ENCODE measurements at regions not wholly inside any gene's neighbourhood (a gene's known extent, or its start where the extent isn't known, plus 50 kb on each side); places are given as distances from the start of the nearest gene placed in this dataset.

DNA sequence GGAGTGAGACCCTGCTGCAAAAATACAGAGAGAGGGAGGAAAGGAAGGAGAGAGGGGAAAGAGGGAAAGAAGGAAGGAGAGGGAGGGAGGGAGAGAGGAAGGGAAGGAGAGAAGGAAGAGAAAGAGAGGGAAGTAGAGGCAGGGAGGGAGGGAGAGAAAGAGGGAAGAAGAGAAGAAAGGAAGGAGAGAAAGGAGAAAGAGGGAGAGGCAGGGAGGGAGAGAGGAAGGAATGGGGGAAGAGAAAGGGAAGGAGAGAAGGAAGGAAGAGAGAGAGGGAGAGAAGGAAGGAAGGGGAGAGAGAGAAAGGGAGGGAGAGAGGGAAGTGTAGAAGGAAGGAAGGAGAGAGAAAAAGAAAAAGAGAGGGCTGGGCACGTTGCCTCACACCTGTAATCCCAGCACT is 121.7 kb downstream of the TMEM130 start:
- no peak for DNase-seq (ENCODE audit: low read depth, low spot score)
- in situ Hi-C loops (cut with HindIII; ENCODE audit: low sequenced_read_pairs) = no loop called here
- H3K4me3 ChIP-seq (ENCODE audit: low read depth, low read length) = no peak overlapping the region
- TF ChIP-seq CTCF (IDR thresholded peaks at IDR 0.05; ENCODE audit: low read depth, low read length) = no peak

DNA sequence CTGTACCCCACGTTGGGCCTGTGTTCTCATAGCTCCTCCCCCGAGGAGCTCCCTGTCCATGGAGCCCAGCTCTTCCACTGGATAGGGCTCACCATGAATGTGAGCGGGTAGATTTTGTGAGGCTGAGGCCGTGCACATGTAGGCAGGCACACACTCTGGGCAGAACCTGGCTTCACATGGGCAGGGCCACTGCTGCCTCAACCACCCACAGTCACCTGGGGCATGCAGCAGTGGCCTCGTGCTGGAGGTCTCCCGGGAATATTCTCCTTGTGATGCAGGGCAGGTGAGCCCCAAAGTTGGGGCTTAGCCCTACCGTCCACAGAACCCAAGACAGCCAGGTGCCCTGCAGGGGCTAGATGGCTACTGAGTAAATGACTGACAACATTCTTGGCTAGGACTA is 116.6 kb downstream of the TMEM130 start:
- no peak overlapping the region for H3K4me3 ChIP-seq (ENCODE audit: low read depth, low read length)
- no peak for DNase-seq (ENCODE audit: low read depth, low spot score)
- in situ Hi-C loops (cut with HindIII; ENCODE audit: low sequenced_read_pairs) = no loop called here
- no peak for TF ChIP-seq CTCF (IDR thresholded peaks at IDR 0.05; ENCODE audit: low read depth, low read length)

DNA sequence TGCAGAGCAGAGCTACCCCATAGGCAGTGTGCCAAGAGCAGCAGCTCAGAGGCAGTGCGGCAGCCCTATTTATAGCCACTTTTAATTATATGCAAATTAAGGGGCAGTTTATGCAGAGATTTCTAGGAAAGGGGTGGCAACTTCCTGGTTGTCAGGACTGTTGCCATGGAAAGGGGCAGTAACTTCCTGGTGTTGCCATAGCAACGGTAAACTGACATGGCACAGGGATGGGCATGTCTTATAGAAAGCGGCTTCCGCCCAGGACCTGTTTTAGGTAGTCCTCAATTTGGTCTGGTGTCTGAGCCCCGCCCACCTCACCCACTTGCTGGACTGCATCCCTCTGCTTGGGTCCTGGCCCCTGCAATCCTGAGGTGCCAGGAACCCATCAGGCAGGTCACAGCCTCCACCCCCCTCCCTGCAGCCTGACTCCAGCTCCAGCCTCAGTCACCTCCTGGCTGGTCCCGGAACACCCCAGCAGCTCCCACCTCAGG is 115.8 kb downstream of the TMEM130 start:
- TF ChIP-seq CTCF (IDR thresholded peaks at IDR 0.05; ENCODE audit: low read depth, low read length) = no peak
- H3K4me3 ChIP-seq (ENCODE audit: low read depth, low read length) = no peak overlapping the region
- in situ Hi-C loops (cut with HindIII; ENCODE audit: low sequenced_read_pairs) = no loop called here
- DNase-seq (ENCODE audit: low read depth, low spot score) = no peak

GRCh38 chr7:98755138-98755898 is 114.5 kb downstream of the TMEM130 start:
- in situ Hi-C loops (cut with HindIII; ENCODE audit: low sequenced_read_pairs) = no loop called here
- DNase-seq (ENCODE audit: low read depth, low spot score) = no peak
- no peak for TF ChIP-seq CTCF (IDR thresholded peaks at IDR 0.05; ENCODE audit: low read depth, low read length)
- no peak overlapping the region for H3K4me3 ChIP-seq (ENCODE audit: low read depth, low read length)

DNA sequence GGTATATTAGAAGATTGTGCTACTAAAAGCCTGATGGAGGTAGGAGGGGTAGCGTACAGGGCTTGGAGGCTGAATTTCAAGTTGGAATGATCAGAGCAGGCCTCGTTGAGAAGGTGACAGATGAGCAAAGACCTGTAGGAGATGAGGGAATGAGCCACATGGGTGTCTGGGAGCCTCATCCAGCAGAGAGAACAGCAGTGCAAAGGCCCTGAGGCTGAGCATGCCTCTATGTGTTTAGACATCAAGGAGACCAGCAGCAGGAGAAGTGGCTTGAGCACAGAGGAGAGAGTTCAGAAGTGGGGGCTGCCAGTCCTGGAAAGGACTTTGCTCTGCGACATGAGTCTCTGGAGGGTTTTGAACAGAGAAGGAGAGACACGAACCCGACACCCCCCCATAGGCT is 111.7 kb downstream of the TMEM130 start:
- no peak overlapping the region for H3K4me3 ChIP-seq (ENCODE audit: low read depth, low read length)
- in situ Hi-C loops (cut with HindIII; ENCODE audit: low sequenced_read_pairs) = no loop called here
- no peak for DNase-seq (ENCODE audit: low read depth, low spot score)
- TF ChIP-seq CTCF (IDR thresholded peaks at IDR 0.05; ENCODE audit: low read depth, low read length) = no peak

DNA sequence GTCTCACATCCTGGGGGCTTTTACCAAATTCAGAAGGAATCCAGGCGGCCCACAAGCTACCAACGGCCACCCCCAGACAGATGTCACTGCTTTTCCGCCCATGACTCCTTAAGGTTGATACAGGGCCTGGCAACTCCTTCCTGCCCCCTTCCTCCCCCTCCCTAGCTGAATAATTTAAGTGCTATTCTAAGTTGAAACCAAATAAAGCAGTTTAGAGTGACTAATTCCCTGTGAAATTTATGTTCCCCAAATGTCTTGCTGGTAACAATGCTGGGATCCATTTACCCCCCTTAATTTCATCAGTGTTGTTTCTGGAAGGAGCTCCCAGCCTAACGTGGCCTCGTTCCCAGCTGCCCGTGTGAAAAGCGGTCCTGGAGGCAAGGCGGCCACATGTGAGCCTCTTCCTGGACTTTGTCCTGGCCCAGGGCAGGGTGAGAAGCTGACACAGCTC is 109.6 kb downstream of the TMEM130 start:
- in situ Hi-C loops (cut with HindIII; ENCODE audit: low sequenced_read_pairs) = no loop called here
- peak; percentile 45 for DNase-seq (ENCODE audit: low read depth, low spot score)
- no peak overlapping the region for H3K4me3 ChIP-seq (ENCODE audit: low read depth, low read length)
- no peak for TF ChIP-seq CTCF (IDR thresholded peaks at IDR 0.05; ENCODE audit: low read depth, low read length)

Measured in astrocyte of the spinal cord (primary cell).